Posterior cingulate gyrus (tissue), 11 donors: ENCODE measurements at regions not wholly inside any gene's neighbourhood (a gene's known extent, or its start where the extent isn't known, plus 50 kb on each side); places are given as distances from the start of the nearest gene placed in this dataset.
A peak's percentile ranks its signal among the peaks of the same experiment; 100 is the strongest.
"Not testable (repeated sequence)": the region's sequence is repeated elsewhere in the genome, so short reads cannot be mapped to it uniquely, and the experiment has no call there.

Experiments used
- DNase-seq, 10 donors: peaks; one replicate each; pipeline versions ENCODE4 v3.0.0 to v3.0.0-alpha.2; 2020 to 2021; ENCODE audit warnings: mixed read lengths in 3 of 10
- intact Hi-C: fragments of 100-400 bp; cut with DNase I; formaldehyde crosslinking; loops from one replicate; pipeline ENCODE4 v1.15.1; 2023

DNA sequence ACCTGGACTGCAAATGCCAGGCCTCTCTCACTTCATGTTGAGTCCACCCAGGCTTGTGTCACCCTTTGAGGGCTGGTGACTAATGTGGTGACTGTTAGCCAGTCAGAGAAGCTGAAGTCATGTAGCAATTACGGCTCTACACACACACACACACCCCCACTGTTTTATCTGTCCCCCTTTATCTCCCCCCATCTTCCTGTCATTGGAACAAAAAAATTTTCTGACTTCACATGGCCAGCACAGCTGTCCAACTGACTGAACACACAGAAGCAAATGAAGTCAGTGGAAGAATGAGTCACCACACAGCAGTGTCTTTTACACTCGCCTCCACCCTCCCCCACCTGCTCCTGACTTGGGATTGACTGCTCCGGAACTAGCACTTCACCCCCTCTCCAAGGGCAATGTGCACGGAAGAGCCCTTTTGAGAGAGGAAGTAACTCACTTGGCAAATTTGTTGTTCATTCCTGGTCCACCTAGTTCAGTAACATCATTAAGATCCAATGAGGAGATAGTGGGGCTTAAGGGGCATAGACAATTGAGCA is 198.0 kb downstream of the RNF144B start:
- peak in 5 of 10 donors; percentile 13 to 87 (median 39) for DNase-seq
- intact Hi-C loops = no loop called here

DNA sequence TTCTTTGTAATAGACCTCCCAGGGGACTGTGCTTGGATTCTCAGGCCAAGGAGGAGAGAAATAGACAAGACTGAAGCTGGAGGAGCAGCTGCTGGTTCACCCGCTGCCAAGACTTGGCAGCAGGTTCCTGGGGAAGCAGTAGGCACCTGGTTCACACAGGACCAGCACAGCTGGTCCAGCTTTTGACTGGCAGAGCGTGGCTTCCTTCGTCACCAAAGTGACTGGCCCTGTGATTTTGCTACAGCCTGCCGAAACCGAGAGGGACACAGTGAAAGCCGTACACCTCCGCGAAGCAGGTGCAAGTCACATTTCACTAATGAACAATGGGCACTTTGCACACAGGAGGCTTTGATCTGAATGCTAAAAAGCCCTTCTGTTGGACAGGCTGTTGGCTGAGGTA is 199.0 kb downstream of the RNF144B start:
- no peak for DNase-seq
- intact Hi-C loops = no loop called here

DNA sequence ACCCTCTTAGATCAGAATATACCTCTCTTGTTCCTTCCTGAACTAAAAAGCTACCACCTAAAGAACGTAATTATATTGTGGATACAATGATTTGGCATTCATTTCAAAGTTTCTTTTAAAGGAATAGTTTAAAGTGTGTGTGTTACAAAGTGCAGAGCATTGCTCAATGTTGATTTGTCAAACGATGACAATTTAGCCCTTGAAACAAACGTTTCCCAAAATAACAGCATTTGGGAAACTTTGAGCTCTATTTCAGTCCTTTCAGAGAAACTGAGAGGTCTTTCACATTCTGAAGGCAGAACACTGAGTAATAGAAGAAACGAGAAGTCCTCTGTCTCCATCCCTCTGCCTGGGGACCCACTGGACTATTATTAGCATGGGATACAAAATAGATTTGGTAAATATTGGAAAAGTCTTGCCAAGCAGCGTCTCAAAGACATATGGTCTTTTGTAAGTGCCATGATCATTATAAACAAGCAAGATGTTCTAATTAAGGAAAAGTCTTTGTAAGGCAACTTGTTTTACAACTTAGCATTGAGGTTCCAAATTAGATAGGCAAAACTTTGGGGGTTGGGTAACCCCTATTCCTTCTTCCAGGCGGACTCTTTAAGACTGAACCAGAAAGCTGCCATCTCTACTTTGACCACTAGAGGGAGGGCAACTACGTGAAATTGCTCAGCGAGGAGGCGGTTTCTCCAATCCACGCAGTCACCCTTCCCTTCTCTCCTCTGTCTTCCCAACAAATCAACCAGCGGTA is 208.8 kb downstream of the RNF144B start:
- peak in 9 of 10 donors; percentile 18 to 86 (median 66) for DNase-seq

DNA sequence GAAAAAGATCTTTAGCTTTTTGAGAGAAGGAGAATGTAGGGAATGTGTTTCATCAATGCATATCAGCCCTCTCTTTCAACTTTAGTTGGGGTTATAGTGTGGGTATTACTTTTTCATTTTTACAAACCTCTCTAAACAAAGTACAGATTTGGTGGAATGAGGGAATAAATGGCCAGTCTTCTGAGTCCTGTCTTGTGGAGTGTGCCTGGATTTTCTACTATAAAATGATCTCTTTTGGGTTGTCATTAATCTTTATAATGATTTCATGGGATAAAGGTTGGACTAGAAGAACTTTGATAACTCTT is 209.3 kb downstream of the RNF144B start:
- DNase-seq = no peak
- intact Hi-C loops = loop anchor here (2.0 to 5.0 kb wide), 4 partner anchors 151 to 1460 kb away; no protein-coding TSS in a partner anchor

More for the DNA sequence above, 208.8 kb downstream of the RNF144B start:
- intact Hi-C loops = loop anchor here (2.0 to 5.0 kb wide), 4 partner anchors 151 to 1461 kb away; no protein-coding TSS in a partner anchor

DNA sequence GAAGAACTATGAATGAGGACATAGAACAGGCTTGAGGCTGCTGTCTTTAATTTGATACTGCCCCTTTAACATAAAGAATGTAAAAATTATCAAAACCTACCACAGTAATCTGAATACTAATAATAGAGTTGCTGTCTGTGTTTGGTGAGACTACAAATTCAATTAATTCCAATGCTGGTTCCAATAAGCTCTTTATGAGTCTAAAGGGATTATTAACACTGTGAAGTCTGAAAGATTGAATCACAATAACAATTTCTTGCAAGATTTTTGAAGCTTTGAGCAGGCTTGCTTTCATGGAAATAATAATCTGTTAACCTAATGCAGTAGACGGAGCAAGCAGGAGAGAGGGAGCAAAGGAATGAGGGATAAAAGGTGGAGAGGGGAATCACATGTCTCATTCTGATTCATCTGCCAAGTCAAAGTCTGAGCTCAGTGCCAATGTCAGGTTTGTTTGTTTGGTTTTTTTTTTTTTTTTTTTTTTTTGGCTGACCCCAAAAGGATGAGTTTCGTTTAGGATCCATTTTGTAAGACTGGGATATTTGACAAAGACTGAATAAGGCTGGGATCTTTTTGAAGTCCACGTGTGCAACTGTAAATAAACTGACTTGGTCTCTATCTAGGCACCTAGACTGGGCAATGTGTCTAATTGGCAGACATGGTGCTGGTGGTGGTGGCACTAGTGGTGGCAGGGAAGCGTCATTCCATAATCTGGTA is 211.6 kb downstream of the RNF144B start:
- intact Hi-C loops = loop anchor here (5.0 kb wide), 2 partner anchors 149 to 1254 kb away; no protein-coding TSS in a partner anchor
- no peak for DNase-seq

DNA sequence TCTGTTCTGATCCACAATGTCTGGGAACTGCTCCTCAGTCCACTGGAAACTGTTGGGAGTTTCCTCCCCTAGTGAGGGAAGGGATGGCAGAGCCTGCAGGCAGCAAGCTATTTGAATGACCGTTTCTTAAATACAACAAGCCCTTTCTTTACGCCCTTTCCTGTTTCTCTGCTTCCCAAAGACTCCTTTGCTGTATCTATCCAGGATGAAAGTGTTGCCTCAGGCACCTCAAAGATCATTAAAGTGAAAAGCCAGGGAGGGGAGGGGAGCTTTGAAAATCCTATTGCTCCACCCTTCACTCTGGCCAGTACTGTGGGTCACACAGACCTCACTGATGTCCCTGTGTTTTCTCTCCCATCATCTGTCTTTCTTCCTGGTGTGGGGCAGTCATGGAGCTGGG is 213.1 kb downstream of the RNF144B start:
- intact Hi-C loops = no loop called here

DNA sequence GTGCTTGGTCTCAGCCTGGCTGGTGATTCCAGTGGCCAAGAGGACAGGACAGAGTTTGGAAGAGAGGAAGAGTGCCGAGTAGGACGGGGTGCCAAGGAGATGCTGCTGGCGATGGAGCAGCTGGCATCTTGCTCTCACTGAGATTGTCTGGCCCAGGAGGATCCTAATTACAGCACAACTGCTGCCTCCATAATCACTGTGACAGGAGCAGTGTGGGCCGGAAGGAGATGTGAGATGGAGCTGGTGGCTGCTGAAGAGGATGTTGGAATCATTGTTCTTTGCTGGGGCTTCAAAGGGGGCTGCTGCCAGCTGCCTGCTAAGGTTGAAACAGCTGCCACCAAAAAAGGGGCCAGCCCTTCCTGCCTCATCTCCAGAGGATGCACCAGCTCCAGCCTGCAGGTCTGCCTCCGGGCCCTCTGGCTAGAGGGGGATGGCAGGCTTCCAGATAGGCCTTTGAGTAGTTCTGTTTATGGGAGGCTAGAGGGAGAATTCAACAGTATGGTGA is 214.4 kb downstream of the RNF144B start:
- intact Hi-C loops = no loop called here
- DNase-seq = peak in 5 of 10 donors; percentile 13 to 83 (median 21)

More for the DNA sequence above, 213.1 kb downstream of the RNF144B start:
- no peak for DNase-seq

DNA sequence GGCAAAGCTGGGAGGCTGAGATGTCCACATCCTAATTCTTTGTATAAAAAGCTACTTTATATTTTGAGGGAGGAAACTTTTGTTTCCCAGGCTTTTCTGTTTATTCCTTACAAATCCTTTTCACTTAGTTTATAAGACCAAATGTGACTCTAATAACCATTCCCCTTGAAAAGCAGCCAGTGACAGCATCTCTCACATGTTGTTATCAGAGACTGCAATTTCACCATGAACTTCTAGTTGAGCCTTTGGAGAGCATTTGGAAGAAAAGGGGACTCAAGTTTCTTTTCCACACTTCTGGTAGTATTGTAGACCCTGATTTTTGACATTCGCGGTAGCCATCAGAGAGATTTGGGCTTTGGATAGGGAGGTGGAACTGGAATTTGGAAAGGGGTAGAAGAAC is 215.8 kb downstream of the RNF144B start:
- no peak for DNase-seq
- intact Hi-C loops = no loop called here

DNA sequence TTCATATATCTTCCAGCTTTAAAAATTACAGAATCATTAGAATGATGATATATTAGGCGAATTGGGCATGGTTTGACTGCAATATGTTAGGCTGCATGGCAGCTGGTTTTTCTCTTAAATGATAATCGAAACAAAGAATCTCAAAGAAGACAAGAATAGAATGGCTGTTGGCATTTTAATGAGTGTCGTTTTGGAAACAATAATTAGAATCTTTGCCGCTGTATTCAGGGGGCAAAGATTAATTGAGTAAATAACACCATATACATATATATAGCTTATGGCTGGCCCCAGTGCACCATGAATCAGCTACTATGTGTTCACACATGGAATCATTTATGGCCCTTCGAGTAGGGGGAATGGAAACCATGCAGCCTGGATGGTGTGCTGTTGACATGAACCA is 216.2 kb downstream of the RNF144B start:
- no peak for DNase-seq
- intact Hi-C loops = no loop called here

DNA sequence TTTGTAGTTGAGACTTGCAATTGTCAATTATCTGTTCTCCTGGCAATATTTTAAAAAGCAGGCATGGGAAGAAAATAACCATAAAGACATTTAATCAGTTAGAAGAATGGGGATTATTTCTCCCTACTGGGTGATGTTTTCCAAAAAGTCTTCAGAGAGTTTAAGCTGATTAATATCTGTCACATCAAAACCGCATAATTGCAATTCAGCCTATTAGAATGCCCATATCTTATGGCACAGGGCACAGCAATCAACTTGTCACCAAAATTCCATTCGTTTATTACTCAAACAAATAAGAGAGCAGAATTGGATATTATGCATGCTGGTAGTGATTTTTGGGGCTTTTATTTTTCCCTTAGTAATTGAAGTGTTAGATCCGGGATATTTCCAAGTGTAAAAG is 218.7 kb downstream of the RNF144B start:
- DNase-seq = no peak
- intact Hi-C loops = no loop called here

DNA sequence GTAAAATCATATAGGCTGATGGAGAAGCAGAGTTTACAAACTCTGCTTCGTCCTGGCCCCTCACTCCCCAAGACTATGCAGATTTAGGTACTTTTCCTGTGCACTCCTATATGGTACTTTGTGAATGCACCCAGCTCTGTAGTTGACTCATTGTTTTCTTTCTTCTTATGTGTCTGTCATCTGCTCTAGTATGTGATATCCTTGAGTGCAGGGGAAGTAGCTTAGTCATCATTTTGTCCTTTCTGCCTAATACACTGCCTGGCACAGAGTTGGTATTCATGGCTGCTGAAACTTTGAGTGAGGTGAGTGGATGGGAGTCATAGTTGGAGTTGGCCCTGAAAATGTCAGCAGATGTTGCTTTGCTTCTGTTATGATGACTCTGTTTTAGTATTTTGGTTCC is 222.6 kb downstream of the RNF144B start:
- intact Hi-C loops = no loop called here
- no peak for DNase-seq

DNA sequence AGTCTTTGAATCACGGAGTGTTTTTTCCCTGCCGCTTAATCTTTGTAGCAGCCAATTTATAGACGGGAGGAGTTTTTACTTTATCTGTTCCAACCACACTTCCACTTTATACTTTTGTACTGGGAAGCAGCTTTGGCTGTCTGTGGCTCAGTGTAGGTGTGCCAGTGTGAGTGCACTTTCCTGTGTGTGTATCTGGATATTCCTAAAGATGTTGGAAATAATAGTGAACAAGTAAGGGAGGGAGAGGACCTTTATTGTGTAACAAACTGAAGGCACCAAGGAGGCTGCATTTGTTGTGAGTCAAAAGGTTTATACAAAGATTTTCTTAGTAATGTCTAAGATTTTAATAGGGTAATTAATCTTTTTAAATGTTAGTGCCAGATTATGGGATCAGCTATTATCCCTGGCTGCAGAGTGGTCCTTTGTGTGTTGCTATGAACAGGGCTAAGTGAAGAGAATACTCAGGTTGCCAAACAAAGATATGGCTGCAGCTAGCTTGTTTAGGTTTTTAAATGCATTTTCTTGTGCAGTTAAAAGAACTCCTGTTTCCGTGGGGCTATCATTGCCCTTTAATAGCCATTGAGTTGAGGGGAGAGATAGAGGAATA is 226.3 kb downstream of the RNF144B start:
- no peak for DNase-seq
- intact Hi-C loops = no loop called here

DNA sequence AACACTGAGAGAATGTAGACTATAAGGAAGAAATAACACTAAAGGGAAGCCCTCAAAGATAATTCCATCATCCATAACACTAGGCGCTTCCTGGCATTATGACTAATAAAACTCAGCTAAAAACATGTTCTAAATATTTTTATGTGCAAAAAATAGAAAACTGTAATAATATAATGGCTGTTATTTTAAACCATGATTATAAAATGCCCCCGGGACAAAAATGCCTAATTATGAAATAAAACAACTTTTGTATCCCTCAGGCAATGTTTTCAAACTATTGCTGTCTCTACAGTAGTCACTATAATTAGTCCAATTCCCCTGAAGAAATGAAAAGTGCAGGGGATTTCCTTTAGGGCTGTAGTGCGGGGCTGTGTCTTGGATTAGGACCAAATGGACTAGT is 242.4 kb downstream of the RNF144B start:
- intact Hi-C loops = no loop called here
- no peak for DNase-seq

DNA sequence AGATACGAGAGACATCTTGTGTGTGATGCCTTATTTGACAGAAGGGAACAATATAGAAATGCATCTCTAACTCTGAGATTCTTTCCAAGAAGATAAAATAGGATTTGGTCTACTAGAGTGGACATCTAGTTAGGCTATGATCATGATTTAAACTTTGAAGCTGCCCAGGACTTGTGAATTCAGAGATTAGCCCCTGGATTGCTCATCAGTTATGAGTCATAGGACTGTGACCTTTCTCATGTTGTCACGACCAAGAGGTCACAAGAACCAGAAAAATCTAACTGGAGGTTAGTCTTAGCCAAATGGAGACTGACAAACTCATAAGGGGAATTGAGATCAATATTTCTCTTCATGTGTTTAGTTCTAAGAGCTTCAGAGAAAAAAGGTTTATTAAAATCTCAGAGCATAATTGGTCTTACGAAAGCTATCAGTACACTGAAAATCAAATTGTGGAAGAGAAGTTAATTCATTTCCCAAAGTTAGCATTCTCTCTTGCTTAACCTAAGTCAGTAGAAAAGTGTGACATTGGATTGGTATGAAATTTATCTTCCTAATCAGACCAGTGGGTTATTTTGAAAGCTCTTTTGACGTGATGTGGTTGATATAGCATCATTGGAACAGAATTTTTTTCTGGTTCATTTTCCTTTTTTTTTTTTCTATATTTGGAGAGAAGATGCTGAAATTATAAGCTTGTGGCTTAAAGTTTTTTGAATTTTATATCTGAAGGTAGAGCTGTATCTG is 245.7 kb downstream of the RNF144B start:
- intact Hi-C loops = no loop called here
- DNase-seq = no peak

DNA sequence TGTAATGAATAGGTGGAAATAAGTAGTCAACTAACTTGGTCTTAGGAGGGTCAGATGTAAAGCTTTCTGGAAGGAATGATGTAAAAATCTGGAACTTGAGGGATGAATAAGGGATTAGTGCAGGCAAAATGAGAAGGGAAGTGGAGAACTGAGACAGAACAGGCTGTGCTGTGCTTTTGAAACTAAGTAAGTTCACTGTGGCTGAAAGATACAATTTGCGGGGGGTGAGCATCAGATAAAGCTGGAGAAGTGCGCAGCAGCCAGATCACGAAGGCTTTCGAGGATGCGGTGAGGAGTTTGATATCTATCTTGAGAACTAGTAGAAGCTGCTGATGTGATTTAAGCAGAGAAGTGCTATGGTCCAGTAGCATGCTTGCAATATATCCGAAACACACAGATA is 247.8 kb downstream of the RNF144B start:
- intact Hi-C loops = no loop called here
- no peak for DNase-seq

DNA sequence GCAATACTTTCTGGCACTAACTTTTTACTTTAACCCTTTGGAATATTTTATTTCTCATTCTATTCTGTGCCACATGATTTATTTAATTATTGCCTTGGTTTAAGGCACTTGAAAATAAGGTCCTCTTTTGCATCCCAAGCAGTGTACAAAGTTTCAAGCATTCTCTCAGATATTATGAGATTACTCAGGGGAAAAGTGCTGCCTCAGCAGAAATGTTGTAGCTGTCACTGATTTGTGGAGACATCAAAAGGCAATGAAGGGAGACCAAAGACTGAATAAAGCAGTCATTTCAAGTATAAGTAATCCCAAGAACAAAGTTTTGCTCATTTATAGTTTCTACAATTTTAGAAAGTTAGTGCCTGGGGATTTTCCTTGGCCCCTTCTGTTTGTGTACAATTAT is 253.0 kb downstream of the RNF144B start:
- intact Hi-C loops = no loop called here
- no peak for DNase-seq

DNA sequence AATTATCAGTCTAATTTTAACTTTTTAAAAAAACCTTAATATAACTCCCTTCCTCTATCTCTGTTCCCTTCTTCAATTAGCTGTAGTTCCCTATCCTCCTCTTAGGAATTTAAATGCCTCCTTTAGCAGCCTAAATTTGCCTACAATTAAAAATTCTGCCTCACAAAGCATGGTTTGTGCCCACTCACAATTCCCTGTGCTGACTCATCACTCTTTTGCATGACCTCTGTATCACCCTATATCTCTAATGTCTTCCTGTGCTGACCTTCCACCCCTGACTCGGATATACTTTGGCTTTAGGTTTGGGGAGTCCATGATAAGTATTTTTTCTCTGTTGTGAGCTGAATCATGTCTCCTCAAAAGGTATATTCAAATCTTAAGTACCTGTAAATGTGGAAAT is 253.6 kb downstream of the RNF144B start:
- DNase-seq = no peak
- intact Hi-C loops = no loop called here

DNA sequence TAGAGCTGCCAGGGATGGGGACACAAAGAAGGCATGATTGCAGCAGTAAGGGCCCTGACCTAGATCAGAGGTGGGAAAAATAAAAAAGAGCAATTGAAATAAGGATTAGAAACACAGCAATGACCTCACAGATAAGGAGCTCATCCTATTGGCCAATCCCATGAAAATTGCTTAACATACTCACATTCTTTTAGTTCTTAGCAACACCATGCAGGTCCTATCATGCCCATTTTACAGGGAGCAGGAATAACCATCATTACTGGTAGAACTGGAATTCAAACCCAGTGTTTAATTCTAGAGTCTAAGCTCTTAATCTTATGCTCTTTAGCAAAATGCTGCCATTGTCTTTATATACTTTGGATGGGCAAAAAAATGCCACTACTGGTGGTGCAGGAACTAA is 267.7 kb downstream of the RNF144B start:
- no peak for DNase-seq
- intact Hi-C loops = no loop called here

DNA sequence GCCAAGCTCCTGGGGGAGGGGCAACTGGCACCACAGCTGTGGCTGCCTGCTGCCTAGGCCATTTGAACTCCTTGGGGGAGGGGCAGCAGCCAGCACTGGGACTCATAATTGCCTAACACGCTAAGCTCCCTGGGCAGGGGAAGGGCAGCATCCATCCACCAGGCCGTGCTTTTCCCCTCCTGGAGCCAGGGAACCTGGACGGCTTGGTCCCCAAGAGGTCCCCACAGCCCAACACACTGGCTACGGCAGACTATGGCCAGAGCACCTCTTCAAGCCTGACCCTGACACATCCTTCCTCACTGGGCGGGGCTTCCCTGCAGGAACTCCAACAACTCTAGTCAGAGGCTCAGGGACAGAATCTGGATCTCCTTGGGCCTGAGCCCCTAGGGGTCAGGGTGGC is 269.4 kb downstream of the RNF144B start:
- intact Hi-C loops = no loop called here
- peak in 1 of 10 donors; percentile 66 for DNase-seq

DNA sequence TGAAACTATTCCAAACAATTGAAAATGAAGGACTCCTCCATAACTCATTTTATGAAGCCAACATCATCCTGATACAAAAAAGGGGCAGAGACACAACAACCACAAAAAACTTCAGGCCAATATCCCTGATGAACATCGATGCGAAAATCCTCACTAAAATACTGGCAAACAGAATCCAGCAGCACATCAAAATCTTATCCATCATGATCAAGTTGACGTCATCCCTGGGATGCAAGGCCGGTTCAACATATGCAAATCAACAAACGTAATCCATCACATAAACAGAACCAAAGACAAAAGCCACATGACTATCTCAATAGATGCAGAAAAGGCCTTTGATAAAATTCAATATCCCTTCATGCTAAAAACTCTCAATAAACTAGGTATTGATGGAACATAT is 272.8 kb downstream of the RNF144B start:
- intact Hi-C loops, DNase-seq: not testable (repeated sequence)
